ENCODE measurements at regions not wholly inside any gene's neighbourhood (a gene's known extent, or its start where the extent isn't known, plus 50 kb on each side); places are given as distances from the start of the nearest gene placed in this dataset.

- DNase-seq (ENCODE audit: low spot score) = no peak
Observed at GRCh38 chr7:18201350-18201749, 173.7 kb upstream of the PRPS1L1 start.

- peak; percentile 46 for DNase-seq (ENCODE audit: low spot score)
Observed at GRCh38 chr7:18202315-18203045, 174.8 kb upstream of the PRPS1L1 start.

GRCh38 chr7:18206331-18206730, 178.7 kb upstream of the PRPS1L1 start:
- DNase-seq (ENCODE audit: low spot score) = no peak

DNA sequence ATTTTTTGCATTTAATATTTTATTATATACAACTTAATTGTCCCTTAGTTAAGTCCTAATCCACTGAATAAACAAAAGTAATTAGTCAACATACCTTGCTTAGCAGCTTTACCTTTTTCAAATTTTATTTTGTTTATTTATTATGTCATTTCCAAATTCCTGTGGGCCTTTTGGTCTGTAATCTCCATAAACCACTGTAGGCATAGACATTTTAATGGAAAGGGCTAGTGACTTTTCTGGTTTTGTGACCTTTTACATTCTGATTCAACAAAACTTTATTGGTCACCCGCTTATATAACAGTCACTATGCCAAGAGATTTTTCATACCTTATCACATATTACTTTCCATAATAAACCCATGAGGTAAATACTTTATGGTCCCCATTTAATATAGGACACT, 181.3 kb upstream of the PRPS1L1 start:
- DNase-seq (ENCODE audit: low spot score) = no peak

DNA sequence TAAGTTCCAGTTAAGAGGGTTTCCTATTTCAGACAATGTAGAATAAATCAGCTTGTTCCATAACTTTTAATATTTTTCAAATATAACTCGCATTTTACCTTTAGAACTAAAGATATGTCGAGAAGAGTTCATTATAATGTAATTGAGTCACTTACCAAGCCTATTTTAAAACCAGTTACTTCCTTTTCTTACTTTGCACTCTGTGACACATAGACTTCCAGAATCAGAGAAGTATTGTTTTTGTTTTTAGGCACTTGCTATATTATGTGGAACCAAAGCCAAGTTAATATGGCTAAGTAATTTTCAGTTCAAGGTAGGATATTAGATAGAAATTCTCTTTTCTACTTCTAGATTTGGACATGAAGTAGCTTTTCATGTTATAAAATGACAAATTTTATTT, 182.7 kb upstream of the PRPS1L1 start:
- DNase-seq (ENCODE audit: low spot score) = no peak

GRCh38 chr7:18210788-18211187, 183.1 kb upstream of the PRPS1L1 start:
- no peak for DNase-seq (ENCODE audit: low spot score)

DNA sequence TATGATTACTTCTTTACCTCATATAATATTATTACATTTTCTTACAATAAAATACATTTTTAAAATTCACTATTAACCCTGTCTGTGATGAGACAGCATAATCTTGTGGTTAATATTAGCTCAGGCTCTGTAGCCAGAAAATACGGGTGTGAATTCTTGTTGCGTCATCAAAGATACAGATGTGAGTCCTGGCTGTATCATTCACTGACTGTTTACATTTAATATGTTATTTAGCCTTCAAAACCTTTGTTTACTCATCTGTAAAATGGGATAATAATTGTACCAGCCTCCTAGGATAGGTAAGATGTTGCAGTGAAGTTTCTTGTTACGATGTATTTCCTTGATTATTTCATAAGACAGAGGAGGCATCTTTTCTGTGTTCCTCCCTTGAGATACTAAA, 184.7 kb upstream of the PRPS1L1 start:
- DNase-seq (ENCODE audit: low spot score) = no peak

DNA sequence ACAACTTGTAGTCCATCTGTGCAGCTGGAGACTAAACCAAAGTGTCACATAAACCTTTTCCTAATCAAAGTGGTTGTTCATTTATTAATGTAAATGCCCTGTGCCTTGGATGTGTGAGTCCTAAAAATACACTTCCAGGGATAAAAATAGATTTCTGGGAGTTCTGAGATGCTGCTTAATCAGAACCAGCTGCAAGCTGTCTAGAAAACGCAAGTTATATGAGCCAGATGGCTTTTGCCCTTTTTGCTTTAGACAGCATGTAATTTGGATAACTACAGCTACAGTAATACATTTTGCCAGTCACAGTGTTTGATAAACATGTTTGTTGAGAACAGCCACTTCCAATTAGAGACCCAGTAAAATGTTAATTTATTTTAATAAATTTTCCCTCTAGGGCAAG, 185.1 kb upstream of the PRPS1L1 start:
- no peak for DNase-seq (ENCODE audit: low spot score)

- DNase-seq (ENCODE audit: low spot score) = no peak
Observed at GRCh38 chr7:18213652-18214051, 186.0 kb upstream of the PRPS1L1 start.

DNA sequence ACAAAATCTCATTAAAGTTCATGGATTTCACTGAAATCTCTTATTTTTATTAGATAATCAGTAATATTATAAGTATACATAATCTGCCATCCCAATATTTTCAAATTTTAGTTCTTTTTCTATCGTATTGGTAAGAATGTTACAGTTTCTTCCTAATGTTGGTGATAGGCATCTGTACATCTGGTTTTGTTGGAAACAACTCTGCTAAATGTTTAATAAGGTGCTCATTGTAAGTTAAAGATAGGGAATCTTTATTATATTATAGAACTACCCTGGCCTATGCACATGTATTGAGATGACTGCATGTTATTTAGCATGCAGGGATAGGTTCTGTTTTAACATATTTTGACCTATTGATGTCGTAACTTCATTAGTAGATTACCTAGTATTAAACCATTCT, 188.6 kb upstream of the PRPS1L1 start:
- DNase-seq (ENCODE audit: low spot score) = no peak

GRCh38 chr7:18221377-18222293, 194.0 kb upstream of the PRPS1L1 start:
- no peak for DNase-seq (ENCODE audit: low spot score)

DNA sequence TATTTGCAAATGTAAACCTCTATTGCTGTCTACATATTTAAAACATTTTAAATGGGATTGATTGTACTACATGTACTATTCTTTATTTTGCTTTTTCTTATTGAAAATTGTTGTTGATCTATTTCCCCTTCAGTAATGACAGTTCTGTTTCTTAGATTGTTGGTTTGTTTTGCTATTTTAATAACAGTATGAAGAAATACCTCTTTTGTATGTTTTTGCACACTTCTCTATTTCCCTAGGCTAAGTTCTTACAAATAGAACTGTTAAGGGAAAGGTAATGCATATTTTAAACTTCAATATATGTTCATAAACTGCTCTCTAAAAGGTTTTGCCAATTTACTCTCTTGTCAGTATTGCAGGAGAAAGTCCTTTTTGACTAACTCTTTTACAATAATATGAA, 195.0 kb upstream of the PRPS1L1 start:
- no peak for DNase-seq (ENCODE audit: low spot score)

- DNase-seq (ENCODE audit: low spot score) = no peak
Observed at GRCh38 chr7:18224138-18224537, 196.5 kb upstream of the PRPS1L1 start.

- peak; percentile 29 for DNase-seq (ENCODE audit: low spot score)
Observed at GRCh38 chr7:18225067-18225466, 197.4 kb upstream of the PRPS1L1 start.

DNA sequence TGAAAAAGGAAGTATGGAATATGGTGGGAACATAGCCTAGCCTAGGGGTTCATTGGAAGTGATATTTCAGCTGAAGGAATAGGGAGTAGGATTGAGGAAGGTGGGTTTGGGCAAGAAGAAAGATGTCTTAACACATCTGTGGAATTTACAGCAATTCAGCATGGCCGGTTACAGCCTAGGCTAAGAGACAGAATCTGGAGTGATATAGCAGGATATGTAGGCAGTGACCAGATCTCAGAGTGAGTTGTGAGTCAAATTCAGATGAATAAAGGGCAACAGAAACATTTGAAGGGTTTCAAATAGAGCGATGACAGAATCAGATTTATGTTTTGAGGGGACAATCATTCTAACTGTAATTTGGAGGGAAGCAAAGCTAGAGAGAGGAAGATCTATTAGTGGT, 199.0 kb upstream of the PRPS1L1 start:
- no peak for DNase-seq (ENCODE audit: low spot score)

- no peak for DNase-seq (ENCODE audit: low spot score)
Observed at GRCh38 chr7:18228686-18229085, 201.0 kb upstream of the PRPS1L1 start.

GRCh38 chr7:18230271-18230670, 202.6 kb upstream of the PRPS1L1 start:
- DNase-seq (ENCODE audit: low spot score) = no peak

- no peak for DNase-seq (ENCODE audit: low spot score)
Observed at GRCh38 chr7:18231854-18232253, 204.2 kb upstream of the PRPS1L1 start.

- DNase-seq (ENCODE audit: low spot score) = no peak
Observed at GRCh38 chr7:18234519-18234918, 206.9 kb upstream of the PRPS1L1 start.

- no peak for DNase-seq (ENCODE audit: low spot score)
Observed at GRCh38 chr7:18235819-18236218, 208.2 kb upstream of the PRPS1L1 start.

- DNase-seq (ENCODE audit: low spot score) = no peak
Observed at GRCh38 chr7:18239212-18239611, 211.6 kb upstream of the PRPS1L1 start.

DNA sequence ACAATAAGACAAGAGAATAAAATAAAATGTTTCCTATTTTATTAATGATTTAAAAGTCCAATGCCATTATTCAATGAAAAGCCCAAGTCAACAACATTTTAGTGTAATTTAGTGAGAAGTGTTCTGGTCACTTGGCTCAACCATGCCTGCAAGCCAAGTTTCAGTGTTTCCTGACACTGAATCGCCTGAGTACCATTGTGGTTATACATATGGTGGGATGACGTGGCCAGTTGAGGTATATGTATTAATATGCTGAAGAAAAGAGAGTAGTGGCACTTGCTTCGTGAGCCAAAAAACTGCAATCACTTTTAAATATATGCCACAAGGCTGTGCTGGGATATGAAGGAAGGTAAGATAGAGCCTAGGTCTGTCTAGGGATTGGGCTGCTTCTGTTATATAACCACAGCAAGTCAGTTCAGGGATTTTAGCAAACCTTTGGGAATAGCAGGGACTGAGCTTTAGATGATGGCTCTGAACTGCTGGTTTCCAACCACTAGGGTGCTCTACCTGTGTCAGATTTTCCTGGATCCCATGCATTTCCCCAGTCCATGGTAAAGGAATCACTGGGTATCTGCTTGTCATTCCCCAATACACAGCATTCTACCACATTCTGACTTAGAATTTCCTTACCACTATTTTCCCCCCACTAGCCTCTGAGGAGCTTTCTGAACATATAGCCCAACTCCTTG, 214.0 kb upstream of the PRPS1L1 start:
- DNase-seq (ENCODE audit: low spot score) = no peak

- DNase-seq (ENCODE audit: low spot score) = no peak
Observed at GRCh38 chr7:18243731-18244130, 216.1 kb upstream of the PRPS1L1 start.
